ENCODE measurements at regions not wholly inside any gene's neighbourhood (a gene's known extent, or its start where the extent isn't known, plus 50 kb on each side); places are given as distances from the start of the nearest gene placed in this dataset.
"Not testable (repeated sequence)": the region's sequence is repeated elsewhere in the genome, so short reads cannot be mapped to it uniquely, and the experiment has no call there.

DNA sequence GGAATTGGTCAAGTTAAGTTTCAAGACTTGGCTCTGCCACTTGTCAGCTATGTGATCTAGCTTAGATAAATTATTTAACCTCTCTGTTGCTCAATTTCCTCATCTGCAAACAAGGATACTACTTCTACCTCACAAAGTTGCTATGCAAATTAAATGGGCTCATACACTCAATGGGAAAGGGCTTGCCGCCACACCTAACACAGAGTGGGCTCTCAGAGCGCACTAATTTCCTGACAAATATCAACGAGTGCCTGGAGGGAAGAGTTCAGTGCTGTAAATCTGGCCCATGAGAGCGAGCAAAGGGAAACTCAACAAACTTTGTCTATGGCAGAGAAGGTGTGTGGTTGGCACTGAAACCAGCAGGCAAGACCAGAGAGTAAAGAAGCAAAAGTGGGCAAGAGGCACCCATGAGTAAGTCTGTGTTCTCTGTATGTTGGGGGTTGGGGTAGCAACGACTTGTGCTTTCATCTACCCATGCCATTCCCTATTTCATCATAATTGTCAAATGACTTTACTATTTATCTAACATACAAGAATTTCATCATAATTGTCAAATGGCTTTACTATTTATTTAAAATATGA is 60.7 kb upstream of the PHF21A start:
- no peak for DNase-seq (ENCODE audit: low spot score)

DNA sequence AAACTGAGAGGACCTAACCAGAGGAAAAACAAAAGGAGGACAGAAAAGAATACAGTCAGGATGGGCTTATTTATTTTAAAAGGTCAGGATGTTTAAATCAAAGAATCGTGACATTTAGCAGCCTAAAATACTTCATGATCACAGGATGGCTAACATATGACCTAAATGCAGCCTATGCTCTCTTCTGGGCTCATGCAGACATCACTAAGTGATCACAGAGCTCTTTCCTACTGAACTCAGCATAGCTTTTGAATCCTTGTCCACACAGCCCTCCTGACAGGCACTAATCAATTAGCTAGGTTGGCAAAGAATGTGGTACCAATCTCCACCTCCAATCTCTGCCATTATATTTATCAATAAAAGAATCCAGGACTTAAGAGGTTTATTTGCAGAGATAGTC is 60.1 kb upstream of the PHF21A start:
- no peak for DNase-seq (ENCODE audit: low spot score)

- no peak for DNase-seq (ENCODE audit: low spot score)
Measured at GRCh38 chr11:46180736-46181135, 59.5 kb upstream of the PHF21A start.

DNA sequence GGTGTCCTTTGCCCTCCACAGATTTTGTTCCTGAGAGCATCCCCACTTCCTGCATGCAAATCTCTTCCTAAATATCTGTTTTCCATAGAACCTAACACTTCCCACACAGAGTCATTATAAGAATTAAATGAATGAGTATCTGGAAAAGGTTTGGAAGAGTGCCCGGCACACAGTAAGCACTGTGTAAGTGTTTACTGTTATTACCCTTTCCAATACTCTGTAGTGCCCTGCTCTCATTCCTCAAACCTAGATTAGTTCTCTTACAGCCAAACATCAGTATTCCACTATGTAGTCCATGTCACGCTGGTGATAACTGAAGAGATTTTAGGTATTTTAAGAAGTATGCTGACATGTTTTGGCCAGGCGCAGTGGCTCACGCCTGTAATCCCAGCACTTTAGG is 57.3 kb upstream of the PHF21A start:
- DNase-seq (ENCODE audit: low spot score): no peak

DNA sequence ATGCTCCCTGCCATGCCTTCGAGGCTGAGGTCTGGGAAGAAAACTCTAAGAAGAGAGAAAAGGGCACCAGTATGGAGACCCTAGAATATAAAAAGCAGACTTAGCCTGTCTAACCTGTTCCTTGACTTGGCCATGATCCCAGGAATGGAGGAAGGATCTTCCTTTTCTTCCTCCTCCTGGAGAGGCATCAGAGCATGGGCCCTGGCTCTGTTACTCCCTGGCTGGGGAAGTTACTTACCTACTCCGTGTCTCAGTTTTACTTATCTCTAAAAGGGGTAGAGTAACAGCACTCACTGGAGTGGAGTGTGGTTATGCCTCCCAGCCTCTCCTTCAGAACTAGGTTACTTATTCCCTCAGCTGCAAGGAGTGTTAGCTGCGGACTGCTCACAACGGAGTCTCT is 55.2 kb upstream of the PHF21A start:
- DNase-seq (ENCODE audit: low spot score): no peak

- DNase-seq (ENCODE audit: low spot score): no peak
Measured at GRCh38 chr11:46175401-46176002, 54.2 kb upstream of the PHF21A start.

- not testable (repeated sequence) for DNase-seq (ENCODE audit: low spot score)
Measured at GRCh38 chr11:46171693-46172092, 50.4 kb upstream of the PHF21A start.

All from NAMALWA (cell line).